Nephron progenitor cell (in vitro differentiated cells): ENCODE measurements at regions not wholly inside any gene's neighbourhood (a gene's known extent, or its start where the extent isn't known, plus 50 kb on each side); places are given as distances from the start of the nearest gene placed in this dataset.
"Not testable (repeated sequence)": the region's sequence is repeated elsewhere in the genome, so short reads cannot be mapped to it uniquely, and the experiment has no call there.

Experiments
- DNase-seq: peaks from one replicate; pipeline ENCODE4 v3.0.0; 2021
- H3K27ac Mint-ChIP-seq: 2 replicates; pipeline ENCODE4 v1.8.0; 2021; ENCODE audit warnings: mild to moderate bottlenecking, moderate library complexity, mixed read lengths
- H3K27me3 Mint-ChIP-seq: 2 replicates; pipeline ENCODE4 v1.8.0; 2021; ENCODE audit warnings: mild to moderate bottlenecking, low read depth, mixed read lengths; ENCODE audit not compliant: poor library complexity
- H3K36me3 Mint-ChIP-seq: 2 replicates; pipeline ENCODE4 v1.8.0; 2021; ENCODE audit warnings: low read depth, mixed read lengths
- H3K4me1 Mint-ChIP-seq: 2 replicates; pipeline ENCODE4 v1.8.0; 2021; ENCODE audit warnings: mixed read lengths
- H3K4me3 Mint-ChIP-seq: 2 replicates; pipeline ENCODE4 v1.8.0; 2021; ENCODE audit warnings: mild to moderate bottlenecking, moderate library complexity, mixed read lengths
- H3K9me3 Mint-ChIP-seq: 2 replicates; pipeline ENCODE4 v1.8.0; 2021; ENCODE audit warnings: mild to moderate bottlenecking, moderate library complexity, mixed read lengths
- TF ChIP-seq, protein P1 (sequence below): fragments of 200-600 bp; sonication (generic); IDR thresholded peaks from 2 replicates; pipeline ENCODE4 v1.5.0; 2021; ENCODE audit warnings: antibody characterized with exemption

DNA sequence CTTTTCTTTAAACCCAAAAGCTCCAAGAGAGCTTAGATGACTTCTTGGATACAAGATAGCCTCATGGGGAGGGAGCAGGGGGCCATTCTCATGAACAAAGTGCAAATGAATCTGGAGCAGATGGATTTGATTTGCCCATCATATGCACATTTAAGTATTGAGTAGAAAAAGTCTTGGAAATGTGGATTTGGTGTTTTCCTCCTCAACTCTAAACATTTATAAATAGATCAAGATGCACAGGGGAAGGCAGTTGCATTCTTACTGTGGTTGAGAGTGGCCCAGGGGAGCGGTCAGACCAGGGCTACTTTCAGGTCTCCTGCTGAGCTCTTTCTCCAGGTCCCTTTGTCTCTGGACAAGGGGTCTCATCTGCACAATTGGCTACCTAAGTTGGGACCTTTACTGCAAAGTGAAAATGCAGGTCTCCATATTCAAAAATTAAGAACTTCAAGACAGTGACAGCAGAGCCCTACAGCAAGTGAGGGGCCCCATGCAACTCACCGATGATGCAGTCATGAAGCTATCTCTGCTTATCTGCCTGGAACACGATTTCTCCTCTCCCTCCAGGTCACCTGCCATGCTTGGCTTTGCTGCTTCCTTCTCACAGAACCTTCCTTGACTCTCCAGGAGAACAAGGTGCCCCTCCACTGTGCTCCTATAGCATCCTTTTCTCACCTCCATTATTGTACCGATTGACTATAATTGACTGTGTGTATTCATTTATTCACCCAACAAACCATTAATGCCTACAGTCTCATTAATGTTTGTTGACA lies 145.4 kb downstream of the LPIN1 start:
- H3K4me3 Mint-ChIP-seq: no peak overlapping the region
- H3K9me3 Mint-ChIP-seq: peaks cover 38% of the 10 kb centered on the region
- no peak for DNase-seq
- H3K27me3 Mint-ChIP-seq: no peaks in the 10 kb centered on the region
- H3K27ac Mint-ChIP-seq: no peak overlapping the region
- no peaks in the 10 kb centered on the region for H3K4me1 Mint-ChIP-seq
- TF ChIP-seq, protein P1, sequence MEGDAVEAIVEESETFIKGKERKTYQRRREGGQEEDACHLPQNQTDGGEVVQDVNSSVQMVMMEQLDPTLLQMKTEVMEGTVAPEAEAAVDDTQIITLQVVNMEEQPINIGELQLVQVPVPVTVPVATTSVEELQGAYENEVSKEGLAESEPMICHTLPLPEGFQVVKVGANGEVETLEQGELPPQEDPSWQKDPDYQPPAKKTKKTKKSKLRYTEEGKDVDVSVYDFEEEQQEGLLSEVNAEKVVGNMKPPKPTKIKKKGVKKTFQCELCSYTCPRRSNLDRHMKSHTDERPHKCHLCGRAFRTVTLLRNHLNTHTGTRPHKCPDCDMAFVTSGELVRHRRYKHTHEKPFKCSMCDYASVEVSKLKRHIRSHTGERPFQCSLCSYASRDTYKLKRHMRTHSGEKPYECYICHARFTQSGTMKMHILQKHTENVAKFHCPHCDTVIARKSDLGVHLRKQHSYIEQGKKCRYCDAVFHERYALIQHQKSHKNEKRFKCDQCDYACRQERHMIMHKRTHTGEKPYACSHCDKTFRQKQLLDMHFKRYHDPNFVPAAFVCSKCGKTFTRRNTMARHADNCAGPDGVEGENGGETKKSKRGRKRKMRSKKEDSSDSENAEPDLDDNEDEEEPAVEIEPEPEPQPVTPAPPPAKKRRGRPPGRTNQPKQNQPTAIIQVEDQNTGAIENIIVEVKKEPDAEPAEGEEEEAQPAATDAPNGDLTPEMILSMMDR: no peak
- peaks cover 6% of the 10 kb centered on the region for H3K36me3 Mint-ChIP-seq

DNA sequence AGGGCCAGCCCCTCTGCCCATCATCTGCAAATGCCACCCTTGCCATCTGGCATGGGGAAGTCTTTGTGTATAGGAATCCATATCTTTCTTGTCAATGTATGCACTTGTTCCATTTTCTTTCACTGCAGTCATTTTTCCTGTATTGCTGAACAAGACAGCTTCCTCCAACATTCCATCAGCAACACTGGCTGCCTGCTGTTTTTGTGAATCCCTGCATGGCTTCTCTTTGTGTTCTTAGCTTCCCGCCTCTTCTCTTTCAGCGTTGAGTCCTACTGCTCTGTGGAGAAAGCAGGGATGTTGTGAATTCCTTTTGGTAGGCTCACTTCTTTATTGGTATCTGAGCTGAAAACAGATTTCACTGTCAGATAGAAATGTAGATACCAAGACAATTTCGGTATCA lies 150.0 kb downstream of the LPIN1 start:
- DNase-seq: no peak
- H3K27ac Mint-ChIP-seq: peak overlapping the region; percentile 9
- no peaks in the 10 kb centered on the region for H3K4me1 Mint-ChIP-seq
- H3K9me3 Mint-ChIP-seq: peaks cover 3% of the 10 kb centered on the region
- H3K27me3 Mint-ChIP-seq: no peaks in the 10 kb centered on the region
- TF ChIP-seq, protein P1: no peak
- no peak overlapping the region for H3K4me3 Mint-ChIP-seq
- H3K36me3 Mint-ChIP-seq: no peaks in the 10 kb centered on the region

DNA sequence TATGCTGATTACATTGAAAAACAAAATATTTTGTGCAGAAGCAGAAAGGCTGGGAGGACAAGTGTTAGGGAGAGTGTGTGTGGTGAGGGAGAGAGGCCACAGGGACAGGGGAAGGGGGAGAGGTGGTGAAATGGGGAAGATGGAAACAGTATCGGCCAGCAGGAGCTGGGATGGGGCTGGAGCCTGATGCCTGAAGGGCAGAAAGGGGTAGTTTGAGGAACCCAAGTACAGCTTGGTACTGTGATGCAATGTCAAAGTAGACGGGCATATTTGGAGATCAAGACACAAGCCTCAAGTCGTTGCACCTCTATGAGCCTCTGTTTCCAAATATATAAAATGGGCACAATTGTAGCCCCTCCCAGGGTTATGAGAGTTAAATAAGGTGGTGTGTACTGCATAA lies 152.1 kb downstream of the LPIN1 start:
- H3K9me3 Mint-ChIP-seq: no peaks in the 10 kb centered on the region
- H3K4me1 Mint-ChIP-seq: no peaks in the 10 kb centered on the region

DNA sequence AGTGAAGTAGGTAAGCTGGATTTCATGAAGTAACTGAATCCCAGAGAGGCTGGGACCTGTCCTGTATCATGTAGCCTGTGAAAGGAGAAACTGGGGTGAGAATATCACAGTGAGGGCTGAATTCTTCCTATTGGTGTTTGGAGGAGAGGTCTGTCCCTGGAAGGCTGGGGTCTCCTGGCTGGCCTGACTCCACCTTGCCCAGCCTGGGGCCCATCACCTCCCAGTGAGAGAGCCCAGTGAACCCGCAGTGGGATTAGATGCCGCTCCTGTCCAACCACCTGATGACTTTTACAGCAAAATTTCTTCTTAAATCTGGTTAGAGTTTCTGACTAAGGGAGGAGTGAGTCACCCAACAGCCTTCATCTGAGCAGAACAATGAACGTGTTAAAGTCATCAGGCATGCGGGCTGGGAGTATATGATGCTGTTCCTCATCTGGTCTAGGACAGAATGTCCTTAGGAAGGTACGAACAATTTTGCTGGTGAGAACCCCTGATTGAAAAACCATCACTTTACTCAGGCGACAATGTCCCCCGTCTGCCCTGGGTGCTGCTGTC lies 152.9 kb downstream of the LPIN1 start:
- Mint-ChIP-seq H3K4me3 (no peak overlapping the region), H3K4me1 (no peaks in the 10 kb centered on the region), H3K9me3 (no peaks in the 10 kb centered on the region), H3K36me3 (no peaks in the 10 kb centered on the region), H3K27ac (no peak overlapping the region), H3K27me3 (peaks cover 2% of the 10 kb centered on the region)
- TF ChIP-seq, protein P1: no peak
- no peak for DNase-seq

More for the DNA sequence above, 152.1 kb downstream of the LPIN1 start:
- H3K27me3 Mint-ChIP-seq: peaks cover 2% of the 10 kb centered on the region
- no peaks in the 10 kb centered on the region for H3K36me3 Mint-ChIP-seq
- H3K27ac Mint-ChIP-seq: no peak overlapping the region
- H3K4me3 Mint-ChIP-seq: no peak overlapping the region
- no peak for DNase-seq
- TF ChIP-seq, protein P1: no peak

DNA sequence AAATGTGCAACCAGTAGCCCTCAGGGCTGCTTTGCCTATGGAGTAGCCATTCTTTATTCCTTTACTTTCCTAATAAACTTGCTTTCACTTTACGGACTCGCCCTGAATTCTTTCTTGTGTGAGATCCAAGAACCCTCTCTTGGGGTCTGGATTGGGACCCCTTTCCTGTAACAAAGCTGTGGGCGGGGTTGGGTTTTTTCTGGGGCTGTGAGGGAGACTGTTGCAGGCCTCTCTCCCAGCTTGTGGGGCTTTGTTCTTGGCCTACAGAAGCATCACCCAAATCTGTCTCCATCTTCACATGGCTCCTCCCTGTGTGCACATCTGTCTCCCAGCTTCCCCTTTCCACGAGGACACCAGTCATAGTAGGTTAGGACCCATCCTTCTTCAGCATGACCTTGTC lies 154.5 kb downstream of the LPIN1 start:
- not testable (repeated sequence) for H3K9me3 Mint-ChIP-seq, DNase-seq, H3K4me1 Mint-ChIP-seq, H3K4me3 Mint-ChIP-seq, H3K27me3 Mint-ChIP-seq, H3K27ac Mint-ChIP-seq, H3K36me3 Mint-ChIP-seq

DNA sequence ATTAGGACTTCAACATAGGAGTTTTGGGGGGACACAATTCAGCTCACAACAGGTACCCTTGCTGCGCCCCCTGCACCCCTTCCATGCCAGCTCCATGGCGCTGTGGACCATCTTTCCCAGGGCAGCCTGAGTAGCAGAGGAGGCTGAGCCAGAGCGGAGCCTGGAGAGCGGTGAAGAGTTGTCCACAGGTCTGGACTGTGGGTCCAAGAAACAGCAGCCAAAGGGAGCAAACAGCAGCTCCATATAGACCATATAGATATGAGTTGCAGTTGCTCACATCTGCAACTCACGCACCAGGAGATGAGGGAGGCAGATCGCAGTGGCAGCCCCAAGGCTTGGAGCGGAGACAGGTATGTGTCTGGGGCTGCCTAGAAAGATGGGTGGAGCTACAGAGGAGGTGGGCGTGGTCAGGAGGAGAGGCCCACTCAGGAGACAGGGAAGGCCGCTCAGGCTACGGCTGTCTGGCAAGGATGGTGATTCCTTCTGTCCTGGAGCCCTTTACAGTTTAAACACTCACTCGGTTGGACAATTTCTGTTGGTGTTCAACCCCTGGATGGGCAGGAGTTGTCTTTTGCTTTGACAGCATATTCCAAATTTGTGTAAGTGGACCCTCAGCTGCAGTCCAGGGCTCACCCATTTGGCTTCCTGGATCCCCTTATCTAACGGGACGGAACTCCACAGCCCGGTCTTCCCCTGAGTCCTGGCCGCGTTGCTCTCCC lies 155.1 kb downstream of the LPIN1 start:
- no peaks in the 10 kb centered on the region for H3K9me3 Mint-ChIP-seq
- TF ChIP-seq, protein P1: no peak
- no peak overlapping the region for H3K4me3 Mint-ChIP-seq
- H3K4me1 Mint-ChIP-seq: no peaks in the 10 kb centered on the region
- peak; percentile 6 for DNase-seq
- no peak overlapping the region for H3K27ac Mint-ChIP-seq
- no peaks in the 10 kb centered on the region for H3K36me3 Mint-ChIP-seq
- H3K27me3 Mint-ChIP-seq: peaks cover 2% of the 10 kb centered on the region
